ENCODE measurements at regions not wholly inside any gene's neighbourhood (a gene's known extent, or its start where the extent isn't known, plus 50 kb on each side); places are given as distances from the start of the nearest gene placed in this dataset.

- H4K5ac ChIP-seq (ENCODE audit: low read depth, low read length) = no peak overlapping the region
- no TSS peak for BruUV-seq (replicated peaks)
- TF ChIP-seq ELK1 (IDR thresholded peaks at IDR 0.05; ENCODE audit: borderline replicate concordance, low read depth, low read length) (no peak), MAFK (IDR thresholded peaks at IDR 0.05; ENCODE audit: low read depth, low read length) (no peak), BHLHE40 (IDR thresholded peaks at IDR 0.05; ENCODE audit: low read depth, low read length) (no peak), MAZ (IDR thresholded peaks at IDR 0.05; ENCODE audit: borderline replicate concordance, low read depth, low read length) (no peak), CEBPB (IDR thresholded peaks at IDR 0.05; ENCODE audit: low read depth, low read length) (no peak), SMC3 (IDR thresholded peaks at IDR 0.05; ENCODE audit: low read depth, low read length) (no peak), RAD21 (IDR thresholded peaks at IDR 0.05; ENCODE audit: low read length) (no peak), RFX5 (IDR thresholded peaks at IDR 0.05; ENCODE audit: low read depth, low read length) (no peak), MXI1 (IDR thresholded peaks at IDR 0.05; ENCODE audit: borderline replicate concordance, low read depth, low read length) (no peak), CHD1 (IDR thresholded peaks at IDR 0.05; ENCODE audit: low read depth, low read length) (no peak), RCOR1 (IDR thresholded peaks at IDR 0.05; ENCODE audit: insufficient replicate concordance, low read length) (no peak), POLR2A (IDR thresholded peaks at IDR 0.05; ENCODE audit: low read depth, low read length) (no peak), NFE2L2 (IDR thresholded peaks at IDR 0.05; ENCODE audit: low read depth, low read length) (no peak)
- TF ChIP-seq, protein P1, sequence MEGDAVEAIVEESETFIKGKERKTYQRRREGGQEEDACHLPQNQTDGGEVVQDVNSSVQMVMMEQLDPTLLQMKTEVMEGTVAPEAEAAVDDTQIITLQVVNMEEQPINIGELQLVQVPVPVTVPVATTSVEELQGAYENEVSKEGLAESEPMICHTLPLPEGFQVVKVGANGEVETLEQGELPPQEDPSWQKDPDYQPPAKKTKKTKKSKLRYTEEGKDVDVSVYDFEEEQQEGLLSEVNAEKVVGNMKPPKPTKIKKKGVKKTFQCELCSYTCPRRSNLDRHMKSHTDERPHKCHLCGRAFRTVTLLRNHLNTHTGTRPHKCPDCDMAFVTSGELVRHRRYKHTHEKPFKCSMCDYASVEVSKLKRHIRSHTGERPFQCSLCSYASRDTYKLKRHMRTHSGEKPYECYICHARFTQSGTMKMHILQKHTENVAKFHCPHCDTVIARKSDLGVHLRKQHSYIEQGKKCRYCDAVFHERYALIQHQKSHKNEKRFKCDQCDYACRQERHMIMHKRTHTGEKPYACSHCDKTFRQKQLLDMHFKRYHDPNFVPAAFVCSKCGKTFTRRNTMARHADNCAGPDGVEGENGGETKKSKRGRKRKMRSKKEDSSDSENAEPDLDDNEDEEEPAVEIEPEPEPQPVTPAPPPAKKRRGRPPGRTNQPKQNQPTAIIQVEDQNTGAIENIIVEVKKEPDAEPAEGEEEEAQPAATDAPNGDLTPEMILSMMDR (conservative IDR thresholded peaks at IDR 0.05; ENCODE audit: low read depth, low read length) = no peak
- H3K4me2 ChIP-seq (ENCODE audit: low read depth, low read length) = no peak overlapping the region
- intact Hi-C loops (cut with micrococcal nuclease) = no loop called here
- dilution Hi-C loops (cut with HindIII; ENCODE audit: low sequenced_read_pairs, unreplicated experiment) = no loop called here
- no peak overlapping the region for H3K4ac ChIP-seq (ENCODE audit: low read depth, low read length)
- no peak overlapping the region for H2BK15ac ChIP-seq (ENCODE audit: low read depth, low read length)
- no peaks in the 10 kb centered on the region for H3K27me3 ChIP-seq (ENCODE audit: control insufficient read depth, insufficient read depth, low read length)
- peaks cover 3% of the 10 kb centered on the region for H3K9me3 ChIP-seq (ENCODE audit: control insufficient read depth, insufficient read depth, low read length)
- no peak overlapping the region for H4K91ac ChIP-seq (ENCODE audit: insufficient read depth, low read depth, low read length)
- H2AK5ac ChIP-seq (ENCODE audit: low read depth, low read length) = no peak overlapping the region
- H3K4me3 ChIP-seq (ENCODE audit: insufficient read depth, low read depth, low read length) = no peak overlapping the region
- H2BK20ac ChIP-seq (ENCODE audit: low read depth, low read length) = no peak overlapping the region
- no peak overlapping the region for H3K23ac ChIP-seq (ENCODE audit: low read depth, low read length)
- H2AK9ac ChIP-seq (replicated peaks; ENCODE audit: low read depth, low read length, poor library complexity) = no peak overlapping the region
- H3K18ac ChIP-seq (ENCODE audit: low read depth, low read length) = no peak overlapping the region
- in situ Hi-C loops (cut with MboI; ENCODE audit: low sequenced_read_pairs) = no loop called here
- H4K20me1 ChIP-seq (ENCODE audit: insufficient read depth, low read length) = no peaks in the 10 kb centered on the region
- H3K27ac ChIP-seq (ENCODE audit: insufficient read depth, low read length) = no peak overlapping the region
- no peak overlapping the region for H3K56ac ChIP-seq (ENCODE audit: extremely low read depth, insufficient read depth, low read length)
- no peak overlapping the region for H2BK5ac ChIP-seq (ENCODE audit: low read depth, low read length, poor library complexity, severe bottlenecking)
- no peaks in the 10 kb centered on the region for H3K9me1 ChIP-seq (ENCODE audit: insufficient read depth, low read length)
- no peaks in the 10 kb centered on the region for H3K79me1 ChIP-seq (ENCODE audit: low read depth in 1 of 2, low read length in 2 of 2)
- H4K8ac ChIP-seq (ENCODE audit: low read depth in 2 of 2, low read length in 2 of 2) = no peak overlapping the region
- no peak for ATAC-seq (ENCODE audit: low read depth)
- no peaks in the 10 kb centered on the region for H3K36me3 ChIP-seq (ENCODE audit: control insufficient read depth, insufficient read depth, low read length)
- H3K9ac ChIP-seq (ENCODE audit: low read depth, low read length) = no peak overlapping the region
- H3K4me1 ChIP-seq (ENCODE audit: control insufficient read depth, insufficient read depth, low read length) = no peaks in the 10 kb centered on the region
- no peak overlapping the region for H2BK120ac ChIP-seq (ENCODE audit: low read depth, low read length)
- ChIA-PET CTCF (no interaction called here), POLR2A (ENCODE audit: unreplicated experiment) (no interaction called here)
- no peak overlapping the region for H2AFZ ChIP-seq (replicated peaks; ENCODE audit: low read length, poor library complexity)
- no peak for DNase-seq
- no peak overlapping the region for H3K14ac ChIP-seq (replicated peaks; ENCODE audit: low read depth, low read length)
Measured at GRCh38 chr10:9845075-9845474, 1172.6 kb upstream of the CELF2 start.

Data from IMR-90 (cell line).